Activated CD4-positive, alpha-beta T cell treated with anti-CD3 and anti-CD28 coated beads for 4 hours (primary cell): ENCODE measurements at regions not wholly inside any gene's neighbourhood (a gene's known extent, or its start where the extent isn't known, plus 50 kb on each side); places are given as distances from the start of the nearest gene placed in this dataset.
"Not testable (repeated sequence)": the region's sequence is repeated elsewhere in the genome, so short reads cannot be mapped to it uniquely, and the experiment has no call there.

Source experiments
- DNase-seq, 2 donors: peaks; one replicate each; pipeline ENCODE4 v3.0.0-alpha.2; 2020

- no peak for DNase-seq
These were observed 239.7 kb upstream of the BTG1 start for GRCh38 chr12:92385296-92385695.

GRCh38 chr12:92384571-92384970, 238.9 kb upstream of the BTG1 start:
- DNase-seq, result no peak

- DNase-seq, result no peak
These were observed 236.8 kb upstream of the BTG1 start for GRCh38 chr12:92382383-92382878.

- DNase-seq, result no peak
These were observed 236.2 kb upstream of the BTG1 start for GRCh38 chr12:92381856-92382255.

GRCh38 chr12:92378682-92379479, 233.2 kb upstream of the BTG1 start:
- no peak for DNase-seq

GRCh38 chr12:92375504-92375903, 229.9 kb upstream of the BTG1 start:
- not testable (repeated sequence) for DNase-seq

- no peak for DNase-seq
These were observed 225.2 kb upstream of the BTG1 start for GRCh38 chr12:92370828-92371227.

GRCh38 chr12:92369636-92370035, 224.0 kb upstream of the BTG1 start:
- DNase-seq, result no peak

- DNase-seq, result no peak
These were observed 223.4 kb upstream of the BTG1 start for GRCh38 chr12:92369056-92369455.

GRCh38 chr12:92365836-92366235, 220.2 kb upstream of the BTG1 start:
- DNase-seq, result no peak

- DNase-seq, result no peak
These were observed 219.7 kb upstream of the BTG1 start for GRCh38 chr12:92365333-92365732.

GRCh38 chr12:92363295-92364146, 217.9 kb upstream of the BTG1 start:
- DNase-seq, result peak; percentile 49 to 53

- DNase-seq, result no peak
These were observed 217.1 kb upstream of the BTG1 start for GRCh38 chr12:92362785-92363184.

GRCh38 chr12:92362126-92362525, 216.5 kb upstream of the BTG1 start:
- no peak for DNase-seq

- peak in 1 of 2 donors; percentile 15 for DNase-seq
These were observed 214.9 kb upstream of the BTG1 start for GRCh38 chr12:92360543-92360942.

GRCh38 chr12:92359581-92360209, 214.0 kb upstream of the BTG1 start:
- DNase-seq, result no peak

GRCh38 chr12:92357584-92358261, 212.1 kb upstream of the BTG1 start:
- DNase-seq, result no peak

- DNase-seq, result no peak
These were observed 210.8 kb upstream of the BTG1 start for GRCh38 chr12:92356425-92356824.

- DNase-seq, result no peak
These were observed 204.0 kb upstream of the BTG1 start for GRCh38 chr12:92349635-92350034.

- no peak for DNase-seq
These were observed 196.9 kb upstream of the BTG1 start for GRCh38 chr12:92342574-92342973.

- no peak for DNase-seq
These were observed 195.5 kb upstream of the BTG1 start for GRCh38 chr12:92341065-92341668.

GRCh38 chr12:92340441-92341064, 194.9 kb upstream of the BTG1 start:
- no peak for DNase-seq
